Neural cell (in vitro differentiated cells): ENCODE measurements at regions not wholly inside any gene's neighbourhood (a gene's known extent, or its start where the extent isn't known, plus 50 kb on each side); places are given as distances from the start of the nearest gene placed in this dataset.

Source experiments
- CTCF ChIP-seq: fragments of 450-650 bp; IDR thresholded peaks from 2 replicates; pipeline ENCODE4 v1.5.1; 2014; ENCODE audit warnings: antibody characterized with exemption, mild to moderate bottlenecking, moderate library complexity; ENCODE audit not compliant: poor library complexity, severe bottlenecking
- EZH2 ChIP-seq: fragments of 200-600, 300-800 bp; shearing (Covaris generic), sonication (generic); IDR thresholded peaks from 2 replicates; pipeline ENCODE4 v1.6.1; 2014; ENCODE audit warnings: antibody characterized with exemption, low read length, borderline replicate concordance, mild to moderate bottlenecking; ENCODE audit not compliant: insufficient read depth, poor library complexity, severe bottlenecking
- RAD21 ChIP-seq: fragments of 450-650 bp; conservative IDR thresholded peaks from 2 replicates; pipeline ENCODE4 v1.6.1; 2014; ENCODE audit warnings: antibody characterized with exemption, mild to moderate bottlenecking, moderate library complexity
- REST ChIP-seq: IDR thresholded peaks from 2 replicates; pipeline ENCODE4 v1.6.1; 2012; ENCODE audit warnings: borderline replicate concordance

- TF ChIP-seq REST (no peak), CTCF (no peak), RAD21 (no peak), EZH2 (no peak)
Measured at GRCh38 chr14:43464968-43465367, 1042.1 kb downstream of the FSCB start.
